ENCODE measurements at regions not wholly inside any gene's neighbourhood (a gene's known extent, or its start where the extent isn't known, plus 50 kb on each side); places are given as distances from the start of the nearest gene placed in this dataset.

- DNase-seq (ENCODE audit: low read depth) = no peak
Measured at GRCh38 chr3:10583798-10584708, 78.7 kb upstream of the ATP2B2 start.

GRCh38 chr3:10585945-10586344 is 80.6 kb upstream of the ATP2B2 start:
- DNase-seq (ENCODE audit: low read depth) = no peak

- DNase-seq (ENCODE audit: low read depth) = no peak
Measured at GRCh38 chr3:10594915-10595314, 89.5 kb upstream of the ATP2B2 start.

DNA sequence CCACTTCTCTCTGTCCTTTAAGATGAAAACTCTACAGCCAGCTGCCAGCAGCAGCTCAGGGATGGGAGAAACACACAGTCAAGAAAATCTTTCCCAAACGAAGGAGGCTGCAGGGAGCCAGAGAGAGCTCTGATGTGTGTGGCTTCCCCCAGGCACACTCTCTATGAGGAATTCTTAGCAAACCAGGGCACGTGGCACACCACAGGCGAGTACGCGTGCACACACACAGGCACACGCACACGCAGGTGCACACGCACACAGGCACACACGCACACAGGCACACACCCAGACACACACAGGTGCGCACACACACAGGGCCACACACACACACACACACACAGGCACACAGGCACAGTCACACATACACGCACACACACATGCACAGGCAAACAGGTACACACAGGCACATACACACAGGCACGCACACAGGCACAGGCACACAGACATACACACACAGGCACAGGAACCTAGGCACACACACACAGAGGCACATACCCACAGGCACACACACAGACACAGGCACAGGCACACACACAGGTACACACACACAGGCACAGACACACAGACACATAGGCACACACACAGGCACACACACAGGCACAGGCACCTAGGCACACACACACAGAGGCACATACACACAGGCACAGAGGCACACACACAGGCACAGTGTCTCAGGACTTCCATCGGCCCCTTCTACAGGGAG is 91.5 kb upstream of the ATP2B2 start:
- DNase-seq (ENCODE audit: low read depth) = no peak

- DNase-seq (ENCODE audit: low read depth) = no peak
Measured at GRCh38 chr3:10597733-10598132, 92.3 kb upstream of the ATP2B2 start.

GRCh38 chr3:10599017-10599416 is 93.6 kb upstream of the ATP2B2 start:
- DNase-seq (ENCODE audit: low read depth) = no peak

DNA sequence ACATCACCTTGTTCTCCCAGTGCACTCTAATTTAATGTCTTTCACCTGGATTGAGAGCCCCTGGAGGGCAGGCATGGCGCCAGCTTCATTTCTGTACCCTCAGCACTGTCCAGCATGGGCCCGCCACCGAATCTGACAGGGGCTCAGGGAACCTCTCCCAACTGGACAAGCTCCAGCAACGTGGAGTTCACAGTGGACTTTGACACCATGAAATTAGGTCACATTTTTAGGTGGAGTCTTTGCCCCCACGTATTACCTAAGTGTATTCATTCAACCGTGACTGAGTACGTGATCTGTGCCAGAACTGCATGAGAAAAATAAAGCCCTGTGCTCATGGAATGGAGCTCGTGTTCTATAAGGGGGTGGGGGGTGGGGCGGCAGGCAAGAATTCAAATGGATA is 94.1 kb upstream of the ATP2B2 start:
- DNase-seq (ENCODE audit: low read depth) = no peak

GRCh38 chr3:10600296-10600714 is 94.9 kb upstream of the ATP2B2 start:
- no peak for DNase-seq (ENCODE audit: low read depth)

GRCh38 chr3:10600726-10601125 is 95.3 kb upstream of the ATP2B2 start:
- DNase-seq (ENCODE audit: low read depth) = no peak

DNA sequence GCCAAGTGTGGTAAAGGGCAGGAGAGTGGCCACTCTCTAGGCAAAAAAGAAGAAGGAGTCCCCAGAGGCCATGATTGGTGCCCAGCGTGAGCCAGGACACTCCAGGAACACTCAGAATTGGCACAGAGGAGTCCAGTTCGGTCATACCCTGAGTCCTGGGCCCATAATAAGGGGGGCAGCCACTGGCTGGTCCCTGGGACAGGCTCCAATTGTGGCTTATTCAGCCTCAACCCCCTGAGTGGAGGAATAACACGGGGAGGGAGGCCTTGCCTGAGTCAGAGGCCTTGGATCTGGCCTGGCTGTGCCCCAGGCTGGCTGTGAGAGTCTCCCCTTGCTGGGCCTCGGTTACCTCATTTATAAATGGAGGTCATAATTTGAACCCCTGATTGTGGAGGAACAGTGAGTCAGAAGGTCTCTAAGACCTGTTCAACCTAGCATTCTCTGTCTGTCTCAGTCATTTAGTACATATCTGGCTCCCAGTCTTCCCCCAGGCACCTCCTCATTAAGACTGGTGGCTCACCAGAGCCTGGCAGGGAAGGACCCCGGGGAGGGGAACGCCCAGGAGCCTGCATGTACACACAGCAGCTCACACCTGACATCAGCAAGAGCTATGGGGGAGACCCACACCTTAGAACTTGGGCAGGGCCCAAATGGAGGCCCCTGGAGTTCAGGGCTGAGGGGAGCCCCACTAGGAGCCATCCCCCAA is 95.9 kb upstream of the ATP2B2 start:
- no peak for DNase-seq (ENCODE audit: low read depth)

DNA sequence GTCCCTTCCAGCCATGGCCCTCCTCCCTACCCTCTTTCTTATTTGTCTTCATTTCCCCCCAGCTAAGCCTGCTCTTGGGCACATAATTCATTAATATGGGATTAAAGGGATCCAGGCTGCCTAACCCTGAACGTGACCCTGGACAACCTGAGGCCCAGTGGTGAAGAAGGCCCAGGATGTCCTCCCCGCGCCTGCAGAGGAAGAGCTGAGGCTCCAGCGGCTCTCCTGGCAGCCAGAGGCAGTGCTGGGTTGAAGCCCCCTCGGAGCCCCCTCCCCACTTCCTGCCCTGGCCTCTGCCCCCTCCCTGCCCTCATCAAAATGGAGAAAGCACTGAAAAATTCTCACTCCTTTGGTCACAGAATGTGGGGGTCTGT is 96.5 kb upstream of the ATP2B2 start:
- DNase-seq (ENCODE audit: low read depth) = no peak

DNA sequence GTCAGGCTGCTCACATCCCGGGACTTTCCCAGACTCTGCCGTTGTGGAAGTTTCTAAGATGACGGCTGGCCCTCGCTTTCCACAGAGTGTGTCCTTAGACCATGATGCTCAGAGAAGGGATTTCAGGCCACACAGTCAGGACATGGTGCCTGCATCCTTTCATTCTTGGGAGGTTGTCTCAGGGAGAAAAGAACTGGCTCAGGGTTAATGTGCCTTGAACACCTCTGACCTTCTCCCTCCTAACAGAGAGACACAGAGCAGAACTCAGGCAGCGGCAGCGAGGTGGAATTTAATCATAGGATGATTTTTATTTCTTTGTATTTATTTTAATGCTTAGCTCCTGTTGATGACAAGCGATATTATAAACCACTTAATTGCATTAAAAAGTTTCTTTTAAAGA is 96.9 kb upstream of the ATP2B2 start:
- no peak for DNase-seq (ENCODE audit: low read depth)

- peak; percentile 40 for DNase-seq (ENCODE audit: low read depth)
Measured at GRCh38 chr3:10602769-10603768, 97.7 kb upstream of the ATP2B2 start.

DNA sequence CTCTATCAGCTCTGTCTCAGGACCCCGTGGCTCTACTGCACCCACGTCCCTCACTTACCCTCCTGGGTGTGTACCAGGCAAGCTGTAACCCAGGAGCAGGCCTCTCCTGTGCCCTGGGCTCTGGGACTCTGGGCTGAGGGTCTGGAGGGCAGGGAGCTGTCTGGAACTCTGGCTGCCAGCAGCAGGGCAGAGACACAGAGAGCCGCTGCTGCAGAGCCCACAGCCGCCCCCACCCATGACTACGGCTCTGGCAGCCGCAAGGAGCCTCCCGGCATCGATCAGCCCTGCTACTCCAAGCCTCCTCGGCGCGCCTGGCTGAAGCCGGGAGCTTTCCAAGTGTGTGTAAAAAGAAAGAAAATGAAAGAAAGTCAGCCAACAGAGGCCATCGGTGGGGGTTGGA is 103.7 kb upstream of the ATP2B2 start:
- no peak for DNase-seq (ENCODE audit: low read depth)

GRCh38 chr3:10614168-10614567 is 108.8 kb upstream of the ATP2B2 start:
- no peak for DNase-seq (ENCODE audit: low read depth)

- DNase-seq (ENCODE audit: low read depth) = no peak
Measured at GRCh38 chr3:10615715-10616114, 110.3 kb upstream of the ATP2B2 start.

- no peak for DNase-seq (ENCODE audit: low read depth)
Measured at GRCh38 chr3:10616321-10616720, 110.9 kb upstream of the ATP2B2 start.

- no peak for DNase-seq (ENCODE audit: low read depth)
Measured at GRCh38 chr3:10619989-10620832, 114.8 kb upstream of the ATP2B2 start.

GRCh38 chr3:10620833-10621082 is 115.4 kb upstream of the ATP2B2 start:
- no peak for DNase-seq (ENCODE audit: low read depth)

GRCh38 chr3:10623578-10624275 is 118.3 kb upstream of the ATP2B2 start:
- no peak for DNase-seq (ENCODE audit: low read depth)

Data from stimulated activated CD8-positive, alpha-beta memory T cell treated with anti-CD3 and anti-CD28 coated beads, Interleukin-15, amount 100 ng/mL, for 1 hour (primary cell).